SK-N-SH treated with all-trans-retinoic acid at 6 μM for 48 hours (cell line): ENCODE measurements at regions not wholly inside any gene's neighbourhood (a gene's known extent, or its start where the extent isn't known, plus 50 kb on each side); places are given as distances from the start of the nearest gene placed in this dataset.

ENCODE experiments used
- ATAC-seq: fragments of 200-7000 bp; cut with Tn5 transposase; 3 replicates; pipeline ENCODE4 v1.9.1; 2020; ENCODE audit warnings: mild to moderate bottlenecking, moderate library complexity
- ARNTL ChIP-seq: fragments of 450-650 bp; formaldehyde crosslinking; IDR thresholded peaks from 2 replicates; pipeline ENCODE4 v1.5.0; 2020; ENCODE audit warnings: low read depth, mild to moderate bottlenecking, moderate library complexity, borderline replicate concordance
- CREB5 ChIP-seq: fragments of 250-450 bp; sonication (Bioruptor Pico); IDR thresholded peaks from 2 replicates; pipeline ENCODE4 v1.5.1; 2020; ENCODE audit warnings: low read depth, mild to moderate bottlenecking, moderate library complexity
- CSDC2 ChIP-seq: fragments of 250-450 bp; sonication (Bioruptor Pico); IDR thresholded peaks from 2 replicates; pipeline ENCODE4 v1.5.0; 2020; ENCODE audit warnings: mild to moderate bottlenecking, moderate library complexity
- ESRRG ChIP-seq: fragments of 250-450 bp; sonication (Bioruptor Pico); IDR thresholded peaks from 2 replicates; pipeline ENCODE4 v1.6.1; 2021; ENCODE audit warnings: mild to moderate bottlenecking
- GLIS3 ChIP-seq: fragments of 250-450 bp; sonication (Bioruptor Pico); IDR thresholded peaks from 2 replicates; pipeline ENCODE4 v1.5.0; 2020; ENCODE audit warnings: mild to moderate bottlenecking, moderate library complexity
- ISL1 ChIP-seq: fragments of 250-450 bp; sonication (Bioruptor Pico); IDR thresholded peaks from 2 replicates; pipeline ENCODE4 v2.1.2; 2022; ENCODE audit warnings: mild to moderate bottlenecking, moderate library complexity
- OSR1 ChIP-seq: fragments of 250-450 bp; sonication (Bioruptor Pico); IDR thresholded peaks from 2 replicates; pipeline ENCODE4 v1.8.0; 2022; ENCODE audit warnings: moderate library complexity, mild to moderate bottlenecking, inconsistent platforms
- PATZ1 ChIP-seq: fragments of 250-450 bp; sonication (Bioruptor Pico); IDR thresholded peaks from 2 replicates; pipeline ENCODE4 v1.8.0; 2020; ENCODE audit warnings: mild to moderate bottlenecking, moderate library complexity, borderline replicate concordance
- RARB ChIP-seq: fragments of 250-450 bp; sonication (Bioruptor Pico); IDR thresholded peaks from 2 replicates; pipeline ENCODE4 v1.8.0; 2021; ENCODE audit warnings: mild to moderate bottlenecking, moderate library complexity
- SNAI2 ChIP-seq: fragments of 250-450 bp; sonication (Bioruptor Pico); IDR thresholded peaks from 2 replicates; pipeline ENCODE4 v1.5.0; 2020; ENCODE audit warnings: mild to moderate bottlenecking, moderate library complexity
- TCF4 ChIP-seq: fragments of 250-450 bp; sonication (Bioruptor Pico); IDR thresholded peaks from 2 replicates; pipeline ENCODE4 v1.8.0; 2021; ENCODE audit warnings: mild to moderate bottlenecking, moderate library complexity, borderline replicate concordance
- TOX ChIP-seq: fragments of 250-450 bp; sonication (Bioruptor Pico); IDR thresholded peaks from 2 replicates; pipeline ENCODE4 v1.8.0; 2021; ENCODE audit warnings: mild to moderate bottlenecking, moderate library complexity, borderline replicate concordance
- ZC3H10 ChIP-seq: fragments of 250-450 bp; sonication (Bioruptor Pico); IDR thresholded peaks from 2 replicates; pipeline ENCODE4 v1.5.1; 2021; ENCODE audit warnings: mild to moderate bottlenecking, moderate library complexity
- ZFP3 ChIP-seq: fragments of 250-450 bp; sonication (Bioruptor Pico); IDR thresholded peaks from 2 replicates; pipeline ENCODE4 v1.5.0; 2020; ENCODE audit warnings: mild to moderate bottlenecking, moderate library complexity
- ZFP30 ChIP-seq: fragments of 450-650 bp; formaldehyde crosslinking; IDR thresholded peaks from 2 replicates; pipeline ENCODE4 v1.5.0; 2022; ENCODE audit warnings: mild to moderate bottlenecking, moderate library complexity
- ZNF70 ChIP-seq: fragments of 450-650 bp; formaldehyde crosslinking; IDR thresholded peaks from 2 replicates; pipeline ENCODE4 v1.5.0; 2020; ENCODE audit warnings: mild to moderate bottlenecking, moderate library complexity
- ZNF8 ChIP-seq: fragments of 450-650 bp; formaldehyde crosslinking; IDR thresholded peaks from 2 replicates; pipeline ENCODE4 v1.5.0; 2020; ENCODE audit warnings: mild to moderate bottlenecking, moderate library complexity
- TF ChIP-seq, protein P1 (sequence below): fragments of 250-450 bp; sonication (Bioruptor Pico); IDR thresholded peaks from 2 replicates; pipeline ENCODE4 v1.5.0; 2020; ENCODE audit warnings: mild to moderate bottlenecking, moderate library complexity
- TF ChIP-seq, protein P2 (sequence below): fragments of 250-450 bp; sonication (Bioruptor Pico); IDR thresholded peaks from 2 replicates; pipeline ENCODE4 v1.5.1; 2021; ENCODE audit warnings: mild to moderate bottlenecking, moderate library complexity

DNA sequence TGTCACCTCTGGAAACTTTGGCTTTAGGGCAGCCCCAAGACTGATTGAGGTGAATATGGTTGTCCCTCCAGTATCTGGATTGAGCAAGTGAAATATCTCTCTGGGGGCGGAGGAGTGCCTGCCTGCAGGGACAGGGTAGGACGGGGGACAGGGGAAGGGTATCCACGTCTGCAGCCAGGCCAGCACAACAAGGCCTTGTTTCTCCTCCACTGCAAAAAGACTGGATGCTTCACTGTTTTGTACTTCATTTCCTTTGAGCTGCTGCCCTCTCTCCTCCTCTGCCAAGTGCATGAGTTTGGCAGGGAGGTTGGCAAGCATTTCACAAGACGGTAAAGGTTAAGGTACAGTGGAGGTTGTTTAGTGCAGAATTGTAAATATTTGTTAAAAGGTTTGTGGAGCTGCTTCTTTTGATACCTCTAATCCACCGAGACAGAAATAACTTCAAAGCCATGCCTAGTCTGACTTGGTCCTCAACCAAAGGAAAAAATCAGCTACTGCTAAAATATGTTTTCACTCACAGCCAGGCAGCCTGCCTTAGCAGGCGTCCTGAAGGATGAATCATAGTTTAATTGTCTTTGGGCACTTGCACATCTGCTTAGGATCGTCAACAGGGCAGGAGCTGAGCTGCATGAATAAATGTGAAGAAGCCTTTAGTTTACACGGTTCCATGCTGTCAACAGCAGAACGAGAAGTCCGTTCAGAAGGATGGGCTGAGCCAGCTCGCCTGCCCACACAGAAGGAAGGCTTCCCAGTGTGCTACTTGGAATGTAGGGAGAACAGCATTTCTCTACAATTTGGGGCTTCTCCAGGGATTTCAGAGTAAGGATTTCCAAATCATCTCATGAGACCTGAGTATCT is 269.7 kb downstream of the TTC6 start:
- no peak for ATAC-seq
- TF ChIP-seq CREB5 (CRISPR knock-in tag) (no peak), ZNF8 (no peak), CSDC2 (CRISPR knock-in tag) (no peak), SNAI2 (CRISPR knock-in tag) (no peak)
- TF ChIP-seq, protein P1, sequence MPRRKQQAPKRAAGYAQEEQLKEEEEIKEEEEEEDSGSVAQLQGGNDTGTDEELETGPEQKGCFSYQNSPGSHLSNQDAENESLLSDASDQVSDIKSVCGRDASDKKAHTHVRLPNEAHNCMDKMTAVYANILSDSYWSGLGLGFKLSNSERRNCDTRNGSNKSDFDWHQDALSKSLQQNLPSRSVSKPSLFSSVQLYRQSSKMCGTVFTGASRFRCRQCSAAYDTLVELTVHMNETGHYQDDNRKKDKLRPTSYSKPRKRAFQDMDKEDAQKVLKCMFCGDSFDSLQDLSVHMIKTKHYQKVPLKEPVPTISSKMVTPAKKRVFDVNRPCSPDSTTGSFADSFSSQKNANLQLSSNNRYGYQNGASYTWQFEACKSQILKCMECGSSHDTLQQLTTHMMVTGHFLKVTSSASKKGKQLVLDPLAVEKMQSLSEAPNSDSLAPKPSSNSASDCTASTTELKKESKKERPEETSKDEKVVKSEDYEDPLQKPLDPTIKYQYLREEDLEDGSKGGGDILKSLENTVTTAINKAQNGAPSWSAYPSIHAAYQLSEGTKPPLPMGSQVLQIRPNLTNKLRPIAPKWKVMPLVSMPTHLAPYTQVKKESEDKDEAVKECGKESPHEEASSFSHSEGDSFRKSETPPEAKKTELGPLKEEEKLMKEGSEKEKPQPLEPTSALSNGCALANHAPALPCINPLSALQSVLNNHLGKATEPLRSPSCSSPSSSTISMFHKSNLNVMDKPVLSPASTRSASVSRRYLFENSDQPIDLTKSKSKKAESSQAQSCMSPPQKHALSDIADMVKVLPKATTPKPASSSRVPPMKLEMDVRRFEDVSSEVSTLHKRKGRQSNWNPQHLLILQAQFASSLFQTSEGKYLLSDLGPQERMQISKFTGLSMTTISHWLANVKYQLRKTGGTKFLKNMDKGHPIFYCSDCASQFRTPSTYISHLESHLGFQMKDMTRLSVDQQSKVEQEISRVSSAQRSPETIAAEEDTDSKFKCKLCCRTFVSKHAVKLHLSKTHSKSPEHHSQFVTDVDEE (CRISPR knock-in tag) = no peak
- TF ChIP-seq, protein P2, sequence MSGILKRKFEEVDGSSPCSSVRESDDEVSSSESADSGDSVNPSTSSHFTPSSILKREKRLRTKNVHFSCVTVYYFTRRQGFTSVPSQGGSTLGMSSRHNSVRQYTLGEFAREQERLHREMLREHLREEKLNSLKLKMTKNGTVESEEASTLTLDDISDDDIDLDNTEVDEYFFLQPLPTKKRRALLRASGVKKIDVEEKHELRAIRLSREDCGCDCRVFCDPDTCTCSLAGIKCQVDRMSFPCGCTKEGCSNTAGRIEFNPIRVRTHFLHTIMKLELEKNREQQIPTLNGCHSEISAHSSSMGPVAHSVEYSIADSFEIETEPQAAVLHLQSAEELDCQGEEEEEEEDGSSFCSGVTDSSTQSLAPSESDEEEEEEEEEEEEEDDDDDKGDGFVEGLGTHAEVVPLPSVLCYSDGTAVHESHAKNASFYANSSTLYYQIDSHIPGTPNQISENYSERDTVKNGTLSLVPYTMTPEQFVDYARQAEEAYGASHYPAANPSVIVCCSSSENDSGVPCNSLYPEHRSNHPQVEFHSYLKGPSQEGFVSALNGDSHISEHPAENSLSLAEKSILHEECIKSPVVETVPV (CRISPR knock-in tag) = no peak

DNA sequence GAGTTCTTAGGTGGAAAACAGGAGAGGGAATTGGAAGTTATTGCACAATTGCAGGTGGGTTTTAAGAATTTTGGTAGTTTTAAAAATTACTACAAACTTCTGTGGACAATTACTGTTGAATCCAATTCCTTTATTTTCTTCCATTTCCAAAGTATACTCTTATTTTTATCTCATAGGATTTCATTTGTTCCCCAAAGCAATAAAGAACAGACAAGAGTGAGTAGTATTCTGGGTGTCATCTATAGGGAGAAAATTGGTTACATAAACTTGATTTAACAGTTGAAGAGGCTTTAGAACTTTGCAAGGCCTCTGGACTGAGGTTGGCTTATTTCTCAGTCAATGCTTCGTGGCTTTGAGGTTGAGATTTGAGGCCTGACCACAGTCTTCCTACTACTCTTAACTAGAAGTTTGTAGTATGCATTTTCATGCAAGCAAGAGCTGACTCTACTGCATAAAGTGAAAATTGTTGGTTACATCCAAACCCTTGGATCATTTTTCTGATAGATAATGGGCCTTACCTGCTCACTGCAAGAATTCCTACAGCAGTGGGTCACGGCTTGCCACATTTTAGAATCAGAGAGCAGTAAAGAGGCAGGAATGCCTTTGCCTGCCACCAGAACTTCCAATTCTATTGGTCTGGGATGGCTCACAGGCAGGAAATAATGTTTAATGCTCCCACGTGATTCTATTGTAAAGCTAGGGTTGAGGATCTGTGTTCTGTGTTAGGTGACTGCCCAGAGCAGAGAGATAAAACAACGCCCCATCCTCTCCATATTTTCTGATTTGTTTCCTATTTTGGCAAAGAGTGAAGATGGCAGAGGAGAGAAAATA is 270.5 kb downstream of the TTC6 start:
- TF ChIP-seq ESRRG (CRISPR knock-in tag) = no peak
- TF ChIP-seq, protein P1 (CRISPR knock-in tag) = no peak
- TF ChIP-seq TOX (CRISPR knock-in tag) = no peak
- TF ChIP-seq PATZ1 (CRISPR knock-in tag) = no peak
- no peak for TF ChIP-seq ZNF70
- no peak for ATAC-seq

- no peak for TF ChIP-seq SNAI2 (CRISPR knock-in tag)
- no peak for TF ChIP-seq ZNF70
- no peak for TF ChIP-seq TOX (CRISPR knock-in tag)
- no peak for TF ChIP-seq TCF4
- TF ChIP-seq ZC3H10 (CRISPR knock-in tag) = no peak
- no peak for TF ChIP-seq OSR1
- TF ChIP-seq CREB5 (CRISPR knock-in tag) = no peak
- no peak for TF ChIP-seq RARB
- no peak for TF ChIP-seq ESRRG (CRISPR knock-in tag)
- no peak for TF ChIP-seq ZFP3 (CRISPR knock-in tag)
- no peak for TF ChIP-seq ZFP30
- TF ChIP-seq ISL1 = no peak
- no peak for TF ChIP-seq ARNTL (CRISPR knock-in tag)
- TF ChIP-seq GLIS3 (CRISPR knock-in tag) = no peak
- no peak for ATAC-seq
Observed at GRCh38 chr14:37869633-37870032, 274.2 kb downstream of the TTC6 start.
